ENCODE measurements at regions not wholly inside any gene's neighbourhood (a gene's known extent, or its start where the extent isn't known, plus 50 kb on each side); places are given as distances from the start of the nearest gene placed in this dataset.
A peak's percentile ranks its signal among the peaks of the same experiment; 100 is the strongest.

GRCh38 chr2:236988216-236988615 lies 97.5 kb upstream of the COPS8 start:
- Histone ChIP-seq H3K27ac (ENCODE audit: insufficient read depth in 1 of 2, low read depth in 1 of 2, low read length in 2 of 2, poor library complexity in 1 of 2, severe bottlenecking in 2 of 2) (no peak overlapping the region), H3K4me1 (ENCODE audit: control extremely low read depth in 1 of 4, control insufficient read depth in 4 of 4, insufficient read depth in 4 of 4, low read length in 3 of 4) (peaks cover 0 to 2% (median 0%) of the 10 kb centered on the region in 4 experiments), H3K4me3 (ENCODE audit: control insufficient read depth in 1 of 7, extremely low read depth in 1 of 7, insufficient read depth in 4 of 7, low read depth in 2 of 7, low read length in 6 of 7) (no peak overlapping the region), H3K9me3 (ENCODE audit: control extremely low read depth in 1 of 5, control insufficient read depth in 4 of 5, insufficient read depth in 2 of 5, low read depth in 1 of 5, low read length in 4 of 5) (peaks cover 0 to 6% (median 0%) of the 10 kb centered on the region in 5 experiments), H3K36me3 (ENCODE audit: control insufficient read depth in 4 of 4, insufficient read depth in 4 of 4, low read length in 3 of 4) (no peaks in the 10 kb centered on the region), H3K27me3 (replicated peaks in 2 of 5; ENCODE audit: control insufficient read depth in 4 of 5, insufficient read depth in 5 of 5, low read length in 4 of 5) (peaks cover 0 to 28% (median 0%) of the 10 kb centered on the region in 5 experiments)
- POLR2A ChIA-PET = no interaction called here
- no CpG with 5 or more reads among the region's 2 CpGs for WGBS (ENCODE audit: insufficient coverage)
- CTCF ChIA-PET = no interaction called here
- DNase-seq = no peak

DNA sequence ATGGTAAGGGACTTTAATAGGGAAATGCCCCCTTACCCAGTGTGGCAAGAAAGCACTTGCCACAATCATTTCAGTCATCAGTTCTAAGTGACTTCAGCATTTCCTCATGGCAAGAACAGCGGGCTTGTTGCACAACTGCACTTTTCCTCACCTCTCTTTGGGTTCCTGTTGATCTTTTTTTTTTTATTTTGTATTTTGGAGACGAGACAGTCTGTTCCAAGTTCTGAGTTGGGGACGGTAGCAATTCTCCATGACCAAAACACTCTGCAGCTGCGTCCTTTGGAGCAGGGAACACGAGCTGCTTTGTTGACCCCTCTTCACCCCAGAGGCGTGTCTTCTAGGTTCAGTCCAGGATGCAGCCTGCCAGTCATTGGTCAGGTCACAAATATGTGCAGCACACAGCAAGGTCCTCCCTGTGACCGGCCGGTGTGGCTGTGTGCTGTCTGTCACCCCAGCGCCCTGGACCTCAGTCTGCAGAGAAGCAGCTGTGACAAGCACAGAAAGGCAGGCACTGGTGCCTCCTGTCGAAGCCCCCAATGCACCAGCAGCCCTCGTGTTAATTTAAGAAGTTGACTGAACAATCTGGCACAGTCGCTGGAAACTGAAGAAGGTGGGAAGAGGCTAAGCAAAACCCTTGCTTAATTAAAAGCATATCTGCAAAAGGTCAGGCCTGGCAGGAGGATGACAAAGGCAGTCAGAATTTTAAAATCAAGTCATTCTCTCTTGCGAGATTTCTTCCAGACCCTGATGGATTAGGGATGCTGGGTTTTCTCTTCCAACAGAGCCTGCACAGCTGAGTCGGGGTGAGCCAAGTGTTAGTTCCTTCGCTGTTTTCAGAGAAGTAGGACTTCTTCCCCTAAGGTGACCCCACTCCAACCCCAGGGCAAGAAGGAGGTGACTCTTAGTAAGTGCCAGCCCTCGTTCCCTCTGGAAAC lies 96.7 kb upstream of the COPS8 start:
- Histone ChIP-seq H3K27me3 (replicated peaks in 2 of 5; ENCODE audit: control insufficient read depth in 4 of 5, insufficient read depth in 5 of 5, low read length in 4 of 5) (peaks cover 0 to 28% (median 0%) of the 10 kb centered on the region in 5 experiments), H3K36me3 (ENCODE audit: control insufficient read depth in 4 of 4, insufficient read depth in 4 of 4, low read length in 3 of 4) (no peaks in the 10 kb centered on the region), H3K27ac (ENCODE audit: insufficient read depth in 1 of 2, low read depth in 1 of 2, low read length in 2 of 2, poor library complexity in 1 of 2, severe bottlenecking in 2 of 2) (no peak overlapping the region), H3K4me3 (ENCODE audit: control insufficient read depth in 1 of 7, extremely low read depth in 1 of 7, insufficient read depth in 4 of 7, low read depth in 2 of 7, low read length in 6 of 7) (no peak overlapping the region), H3K9me3 (ENCODE audit: control extremely low read depth in 1 of 5, control insufficient read depth in 4 of 5, insufficient read depth in 2 of 5, low read depth in 1 of 5, low read length in 4 of 5) (peaks cover 0 to 5% (median 0%) of the 10 kb centered on the region in 5 experiments), H3K4me1 (ENCODE audit: control extremely low read depth in 1 of 4, control insufficient read depth in 4 of 4, insufficient read depth in 4 of 4, low read length in 3 of 4) (peaks cover 0 to 2% (median 0%) of the 10 kb centered on the region in 4 experiments)
- peak in 1 of 3 donors; percentile 14 for DNase-seq
- WGBS (ENCODE audit: insufficient coverage) = 73% methylated on average over 13 of the region's 16 CpGs
- POLR2A ChIA-PET = no interaction called here
- CTCF ChIA-PET = no interaction called here

- CTCF ChIA-PET = no interaction called here
- Histone ChIP-seq H3K36me3 (ENCODE audit: control insufficient read depth in 4 of 4, insufficient read depth in 4 of 4, low read length in 3 of 4) (no peaks in the 10 kb centered on the region), H3K27ac (ENCODE audit: insufficient read depth in 1 of 2, low read depth in 1 of 2, low read length in 2 of 2, poor library complexity in 1 of 2, severe bottlenecking in 2 of 2) (no peak overlapping the region), H3K4me3 (ENCODE audit: control insufficient read depth in 1 of 7, extremely low read depth in 1 of 7, insufficient read depth in 4 of 7, low read depth in 2 of 7, low read length in 6 of 7) (no peak overlapping the region), H3K4me1 (ENCODE audit: control extremely low read depth in 1 of 4, control insufficient read depth in 4 of 4, insufficient read depth in 4 of 4, low read length in 3 of 4) (peaks cover 0 to 2% (median 0%) of the 10 kb centered on the region in 4 experiments), H3K27me3 (replicated peaks in 2 of 5; ENCODE audit: control insufficient read depth in 4 of 5, insufficient read depth in 5 of 5, low read length in 4 of 5) (peaks cover 0 to 28% (median 3%) of the 10 kb centered on the region in 5 experiments), H3K9me3 (ENCODE audit: control extremely low read depth in 1 of 5, control insufficient read depth in 4 of 5, insufficient read depth in 2 of 5, low read depth in 1 of 5, low read length in 4 of 5) (no peaks in the 10 kb centered on the region)
- DNase-seq = no peak
- POLR2A ChIA-PET = no interaction called here
- 100% methylated on average over 1 of the region's 2 CpGs for WGBS (ENCODE audit: insufficient coverage)
These were observed 95.1 kb upstream of the COPS8 start for GRCh38 chr2:236990552-236990951.

GRCh38 chr2:236991874-236992273 lies 93.8 kb upstream of the COPS8 start:
- Histone ChIP-seq H3K27me3 (replicated peaks in 2 of 5; ENCODE audit: control insufficient read depth in 4 of 5, insufficient read depth in 5 of 5, low read length in 4 of 5) (peaks cover 0 to 28% (median 4%) of the 10 kb centered on the region in 5 experiments), H3K4me1 (ENCODE audit: control extremely low read depth in 1 of 4, control insufficient read depth in 4 of 4, insufficient read depth in 4 of 4, low read length in 3 of 4) (peaks cover 0 to 2% (median 0%) of the 10 kb centered on the region in 4 experiments), H3K36me3 (ENCODE audit: control insufficient read depth in 4 of 4, insufficient read depth in 4 of 4, low read length in 3 of 4) (no peaks in the 10 kb centered on the region), H3K27ac (ENCODE audit: insufficient read depth in 1 of 2, low read depth in 1 of 2, low read length in 2 of 2, poor library complexity in 1 of 2, severe bottlenecking in 2 of 2) (no peak overlapping the region), H3K9me3 (ENCODE audit: control extremely low read depth in 1 of 5, control insufficient read depth in 4 of 5, insufficient read depth in 2 of 5, low read depth in 1 of 5, low read length in 4 of 5) (no peaks in the 10 kb centered on the region), H3K4me3 (ENCODE audit: control insufficient read depth in 1 of 7, extremely low read depth in 1 of 7, insufficient read depth in 4 of 7, low read depth in 2 of 7, low read length in 6 of 7) (no peak overlapping the region)
- POLR2A ChIA-PET = no interaction called here
- WGBS (ENCODE audit: insufficient coverage) = 88% methylated on average over 1 of the region's 1 CpG
- CTCF ChIA-PET = no interaction called here
- no peak for DNase-seq

- H3K9me3 ChIP-seq (ENCODE audit: control extremely low read depth in 1 of 5, control insufficient read depth in 4 of 5, insufficient read depth in 2 of 5, low read depth in 1 of 5, low read length in 4 of 5) = no peaks in the 10 kb centered on the region
- no peak for DNase-seq
- CTCF ChIA-PET = no interaction called here
- 90% methylated on average over 2 of the region's 2 CpGs for WGBS (ENCODE audit: insufficient coverage)
- no peak overlapping the region for H3K4me3 ChIP-seq (ENCODE audit: control insufficient read depth in 1 of 7, extremely low read depth in 1 of 7, insufficient read depth in 4 of 7, low read depth in 2 of 7, low read length in 6 of 7)
- no peak overlapping the region for H3K27ac ChIP-seq (ENCODE audit: insufficient read depth in 1 of 2, low read depth in 1 of 2, low read length in 2 of 2, poor library complexity in 1 of 2, severe bottlenecking in 2 of 2)
- H3K27me3 ChIP-seq (replicated peaks in 2 of 5; ENCODE audit: control insufficient read depth in 4 of 5, insufficient read depth in 5 of 5, low read length in 4 of 5) = peaks cover 0 to 18% (median 4%) of the 10 kb centered on the region in 5 experiments
- POLR2A ChIA-PET = interaction anchor here (0.6 kb wide), 1 partner anchor 142 kb away, joined by 4 read pairs; no protein-coding TSS in a partner anchor
- peaks cover 0 to 2% (median 0%) of the 10 kb centered on the region in 4 experiments for H3K4me1 ChIP-seq (ENCODE audit: control extremely low read depth in 1 of 4, control insufficient read depth in 4 of 4, insufficient read depth in 4 of 4, low read length in 3 of 4)
- no peaks in the 10 kb centered on the region for H3K36me3 ChIP-seq (ENCODE audit: control insufficient read depth in 4 of 4, insufficient read depth in 4 of 4, low read length in 3 of 4)
These were observed 92.4 kb upstream of the COPS8 start for GRCh38 chr2:236993286-236993685.

DNA sequence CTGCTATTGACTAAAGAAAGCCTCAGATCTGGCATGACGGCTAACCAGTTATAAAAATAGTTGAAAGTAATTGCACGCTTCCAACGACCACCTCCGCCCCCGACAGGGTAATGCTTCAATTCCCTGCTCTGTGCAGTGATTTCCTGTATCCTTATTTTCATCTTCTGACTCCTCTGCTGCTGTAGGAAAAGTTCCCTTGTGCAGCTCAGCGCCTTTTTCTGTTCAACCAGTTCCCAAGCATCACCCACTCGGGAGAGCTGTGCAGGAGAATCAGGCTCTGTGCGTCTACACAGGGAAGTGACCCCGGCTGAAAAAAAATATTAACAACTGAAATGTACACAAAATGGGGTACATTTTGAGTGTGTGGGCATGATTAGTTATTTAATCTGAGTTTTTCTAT lies 91.3 kb upstream of the COPS8 start:
- H3K4me3 ChIP-seq (ENCODE audit: control insufficient read depth in 1 of 7, extremely low read depth in 1 of 7, insufficient read depth in 4 of 7, low read depth in 2 of 7, low read length in 6 of 7) = no peak overlapping the region
- WGBS (ENCODE audit: insufficient coverage) = 96% methylated on average over 6 of the region's 9 CpGs
- POLR2A ChIA-PET = no interaction called here

DNA sequence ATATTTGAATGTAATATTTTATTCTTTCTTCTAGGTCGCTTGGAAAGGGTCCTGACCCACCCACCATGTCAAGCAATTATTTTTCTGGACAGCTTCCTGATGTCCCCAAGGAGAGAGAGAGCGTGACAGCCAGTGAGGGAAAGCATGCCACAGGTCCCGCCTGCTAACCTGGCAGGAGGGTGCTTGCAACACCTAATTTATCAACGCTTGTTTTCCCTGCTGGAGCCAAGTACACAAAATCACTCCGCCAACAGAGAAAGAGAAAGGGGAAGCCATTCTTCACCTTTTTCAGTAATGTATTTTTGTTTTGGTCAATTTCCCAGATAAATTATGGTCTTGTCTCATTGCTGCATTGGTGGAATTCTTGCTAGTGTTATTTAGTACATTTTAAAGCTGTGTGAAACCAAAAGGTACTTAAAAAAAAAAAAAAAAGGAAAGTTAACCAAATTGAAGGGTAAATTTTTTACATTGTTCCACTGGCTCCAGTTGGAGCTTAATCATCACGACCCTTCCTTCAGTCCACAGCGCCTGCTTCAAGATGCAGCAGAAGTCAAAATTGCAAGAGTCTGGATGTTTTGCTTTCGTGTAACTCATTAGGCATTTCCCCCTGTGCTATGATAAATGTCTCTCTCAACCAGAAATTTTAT lies 88.5 kb upstream of the COPS8 start:
- 91% methylated on average over 7 of the region's 8 CpGs for WGBS (ENCODE audit: insufficient coverage)
- ChIA-PET POLR2A (no interaction called here), CTCF (no interaction called here)
- H3K27me3 ChIP-seq (replicated peaks in 2 of 5; ENCODE audit: control insufficient read depth in 4 of 5, insufficient read depth in 5 of 5, low read length in 4 of 5) = peaks cover 0 to 8% (median 2%) of the 10 kb centered on the region in 5 experiments
- H3K4me3 ChIP-seq (ENCODE audit: control insufficient read depth in 1 of 7, extremely low read depth in 1 of 7, insufficient read depth in 4 of 7, low read depth in 2 of 7, low read length in 6 of 7) = no peak overlapping the region
- H3K36me3 ChIP-seq (ENCODE audit: control insufficient read depth in 4 of 4, insufficient read depth in 4 of 4, low read length in 3 of 4) = no peaks in the 10 kb centered on the region
- no peaks in the 10 kb centered on the region for H3K4me1 ChIP-seq (ENCODE audit: control extremely low read depth in 1 of 4, control insufficient read depth in 4 of 4, insufficient read depth in 4 of 4, low read length in 3 of 4)
- no peak overlapping the region for H3K27ac ChIP-seq (ENCODE audit: insufficient read depth in 1 of 2, low read depth in 1 of 2, low read length in 2 of 2, poor library complexity in 1 of 2, severe bottlenecking in 2 of 2)
- no peak for DNase-seq
- H3K9me3 ChIP-seq (ENCODE audit: control extremely low read depth in 1 of 5, control insufficient read depth in 4 of 5, insufficient read depth in 2 of 5, low read depth in 1 of 5, low read length in 4 of 5) = peaks cover 0 to 6% (median 0%) of the 10 kb centered on the region in 5 experiments

More for the DNA sequence above, 91.3 kb upstream of the COPS8 start:
- Histone ChIP-seq H3K4me1 (ENCODE audit: control extremely low read depth in 1 of 4, control insufficient read depth in 4 of 4, insufficient read depth in 4 of 4, low read length in 3 of 4) (no peaks in the 10 kb centered on the region), H3K27ac (ENCODE audit: insufficient read depth in 1 of 2, low read depth in 1 of 2, low read length in 2 of 2, poor library complexity in 1 of 2, severe bottlenecking in 2 of 2) (no peak overlapping the region), H3K27me3 (replicated peaks in 2 of 5; ENCODE audit: control insufficient read depth in 4 of 5, insufficient read depth in 5 of 5, low read length in 4 of 5) (peaks cover 0 to 16% (median 4%) of the 10 kb centered on the region in 5 experiments), H3K9me3 (ENCODE audit: control extremely low read depth in 1 of 5, control insufficient read depth in 4 of 5, insufficient read depth in 2 of 5, low read depth in 1 of 5, low read length in 4 of 5) (peaks cover 0 to 2% (median 0%) of the 10 kb centered on the region in 5 experiments), H3K36me3 (ENCODE audit: control insufficient read depth in 4 of 4, insufficient read depth in 4 of 4, low read length in 3 of 4) (no peaks in the 10 kb centered on the region)
- CTCF ChIA-PET = no interaction called here
- no peak for DNase-seq
